ENCODE measurements at regions not wholly inside any gene's neighbourhood (a gene's known extent, or its start where the extent isn't known, plus 50 kb on each side); places are given as distances from the start of the nearest gene placed in this dataset.
"Not testable (repeated sequence)": the region's sequence is repeated elsewhere in the genome, so short reads cannot be mapped to it uniquely, and the experiment has no call there.

DNA sequence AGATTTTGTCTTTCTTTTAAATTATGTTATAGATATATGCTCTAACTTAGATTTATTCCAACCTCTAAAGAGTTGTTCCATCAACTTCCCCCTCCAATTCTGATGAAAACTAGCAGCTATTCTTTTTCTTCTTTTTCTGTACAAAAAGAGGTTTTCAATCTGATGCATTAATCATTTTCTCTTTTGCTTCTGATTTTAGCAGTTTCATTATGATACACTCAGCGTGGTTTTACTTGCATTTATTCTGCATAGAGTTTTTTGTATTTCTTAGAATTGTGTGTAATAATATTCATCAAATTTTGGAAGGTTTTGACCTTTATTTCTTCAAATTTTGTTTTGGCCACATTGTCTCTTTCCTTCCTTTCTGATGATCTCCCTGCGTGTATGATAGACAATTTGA lies 968.1 kb upstream of the CDH18 start:
- Mint-ChIP-seq H3K27ac (ENCODE audit: unreplicated experiment) (no peak overlapping the region), H3K36me3 (ENCODE audit: low read depth, unreplicated experiment) (no peaks in the 10 kb centered on the region), H3K27me3 (ENCODE audit: unreplicated experiment) (no peaks in the 10 kb centered on the region)

GRCh38 chr5:20949636-20950035 lies 961.6 kb upstream of the CDH18 start:
- TF ChIP-seq CTCF (IDR thresholded peaks at IDR 0.05; ENCODE audit: unreplicated experiment): no peak
- Mint-ChIP-seq H3K4me1 (ENCODE audit: unreplicated experiment) (no peaks in the 10 kb centered on the region), H3K9me3 (ENCODE audit: unreplicated experiment) (no peaks in the 10 kb centered on the region), H3K27me3 (ENCODE audit: unreplicated experiment) (no peaks in the 10 kb centered on the region), H3K27ac (ENCODE audit: unreplicated experiment) (no peak overlapping the region), H3K36me3 (ENCODE audit: low read depth, unreplicated experiment) (no peaks in the 10 kb centered on the region), H3K4me3 (ENCODE audit: unreplicated experiment) (no peak overlapping the region)
- no peak for DNase-seq (ENCODE audit: low spot score)

More for the DNA sequence above, 968.1 kb upstream of the CDH18 start:
- Mint-ChIP-seq H3K9me3 (ENCODE audit: unreplicated experiment) (no peaks in the 10 kb centered on the region), H3K4me1 (ENCODE audit: unreplicated experiment) (no peaks in the 10 kb centered on the region), H3K4me3 (ENCODE audit: unreplicated experiment) (no peak overlapping the region)
- no peak for TF ChIP-seq CTCF (IDR thresholded peaks at IDR 0.05; ENCODE audit: unreplicated experiment)
- DNase-seq (ENCODE audit: low spot score): no peak

GRCh38 chr5:20943183-20943971 lies 955.4 kb upstream of the CDH18 start:
- not testable (repeated sequence) for H3K27ac Mint-ChIP-seq (ENCODE audit: unreplicated experiment); H3K27me3 Mint-ChIP-seq (ENCODE audit: unreplicated experiment); H3K9me3 Mint-ChIP-seq (ENCODE audit: unreplicated experiment); DNase-seq (ENCODE audit: low spot score); H3K4me1 Mint-ChIP-seq (ENCODE audit: unreplicated experiment); H3K4me3 Mint-ChIP-seq (ENCODE audit: unreplicated experiment); H3K36me3 Mint-ChIP-seq (ENCODE audit: low read depth, unreplicated experiment)

DNA sequence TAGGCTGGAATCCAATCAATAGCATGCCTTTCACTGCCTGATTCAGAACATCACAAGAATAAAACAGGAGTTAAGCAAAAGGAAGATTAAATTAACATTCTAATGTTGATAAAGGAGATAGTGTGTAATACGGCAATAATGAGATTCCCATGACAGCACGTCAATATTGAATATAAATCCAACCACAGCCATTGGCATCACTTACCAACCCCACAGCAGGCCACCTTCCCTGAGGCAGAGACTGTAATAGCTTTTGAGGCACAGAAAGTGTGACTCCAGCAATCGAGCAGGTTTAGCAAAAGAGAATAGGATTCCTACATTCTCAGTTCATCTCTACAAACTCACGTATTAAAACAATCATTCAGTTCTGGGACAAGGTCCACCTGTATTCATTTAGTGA lies 954.6 kb upstream of the CDH18 start:
- H3K36me3 Mint-ChIP-seq (ENCODE audit: low read depth, unreplicated experiment); H3K27me3 Mint-ChIP-seq (ENCODE audit: unreplicated experiment); H3K4me3 Mint-ChIP-seq (ENCODE audit: unreplicated experiment); H3K9me3 Mint-ChIP-seq (ENCODE audit: unreplicated experiment); H3K4me1 Mint-ChIP-seq (ENCODE audit: unreplicated experiment); H3K27ac Mint-ChIP-seq (ENCODE audit: unreplicated experiment); DNase-seq (ENCODE audit: low spot score): not testable (repeated sequence)

- DNase-seq (ENCODE audit: low spot score); H3K27ac Mint-ChIP-seq (ENCODE audit: unreplicated experiment); H3K4me1 Mint-ChIP-seq (ENCODE audit: unreplicated experiment); H3K9me3 Mint-ChIP-seq (ENCODE audit: unreplicated experiment); H3K36me3 Mint-ChIP-seq (ENCODE audit: low read depth, unreplicated experiment); H3K27me3 Mint-ChIP-seq (ENCODE audit: unreplicated experiment); H3K4me3 Mint-ChIP-seq (ENCODE audit: unreplicated experiment): not testable (repeated sequence)
These were observed 952.8 kb upstream of the CDH18 start for GRCh38 chr5:20940786-20941185.

- not testable (repeated sequence) for H3K36me3 Mint-ChIP-seq (ENCODE audit: low read depth, unreplicated experiment); DNase-seq (ENCODE audit: low spot score); H3K27me3 Mint-ChIP-seq (ENCODE audit: unreplicated experiment); H3K9me3 Mint-ChIP-seq (ENCODE audit: unreplicated experiment); H3K4me1 Mint-ChIP-seq (ENCODE audit: unreplicated experiment); H3K27ac Mint-ChIP-seq (ENCODE audit: unreplicated experiment); H3K4me3 Mint-ChIP-seq (ENCODE audit: unreplicated experiment)
These were observed 902.9 kb upstream of the CDH18 start for GRCh38 chr5:20890936-20891335.

- H3K9me3 Mint-ChIP-seq (ENCODE audit: unreplicated experiment); H3K4me1 Mint-ChIP-seq (ENCODE audit: unreplicated experiment); H3K27ac Mint-ChIP-seq (ENCODE audit: unreplicated experiment); DNase-seq (ENCODE audit: low spot score); H3K27me3 Mint-ChIP-seq (ENCODE audit: unreplicated experiment); H3K36me3 Mint-ChIP-seq (ENCODE audit: low read depth, unreplicated experiment); H3K4me3 Mint-ChIP-seq (ENCODE audit: unreplicated experiment): not testable (repeated sequence)
These were observed 887.7 kb upstream of the CDH18 start for GRCh38 chr5:20875726-20876125.

- not testable (repeated sequence) for H3K27ac Mint-ChIP-seq (ENCODE audit: unreplicated experiment); H3K4me1 Mint-ChIP-seq (ENCODE audit: unreplicated experiment); DNase-seq (ENCODE audit: low spot score); H3K36me3 Mint-ChIP-seq (ENCODE audit: low read depth, unreplicated experiment); H3K9me3 Mint-ChIP-seq (ENCODE audit: unreplicated experiment); H3K4me3 Mint-ChIP-seq (ENCODE audit: unreplicated experiment); H3K27me3 Mint-ChIP-seq (ENCODE audit: unreplicated experiment)
These were observed 877.9 kb upstream of the CDH18 start for GRCh38 chr5:20865892-20866291.
